COLO829 (cell line): ENCODE measurements at regions not wholly inside any gene's neighbourhood (a gene's known extent, or its start where the extent isn't known, plus 50 kb on each side); places are given as distances from the start of the nearest gene placed in this dataset.
"Not testable (repeated sequence)": the region's sequence is repeated elsewhere in the genome, so short reads cannot be mapped to it uniquely, and the experiment has no call there.

Experiments
- DNase-seq: peaks from one replicate; pipeline ENCODE4 v3.0.0; 2012; ENCODE audit warnings: low spot score

DNA sequence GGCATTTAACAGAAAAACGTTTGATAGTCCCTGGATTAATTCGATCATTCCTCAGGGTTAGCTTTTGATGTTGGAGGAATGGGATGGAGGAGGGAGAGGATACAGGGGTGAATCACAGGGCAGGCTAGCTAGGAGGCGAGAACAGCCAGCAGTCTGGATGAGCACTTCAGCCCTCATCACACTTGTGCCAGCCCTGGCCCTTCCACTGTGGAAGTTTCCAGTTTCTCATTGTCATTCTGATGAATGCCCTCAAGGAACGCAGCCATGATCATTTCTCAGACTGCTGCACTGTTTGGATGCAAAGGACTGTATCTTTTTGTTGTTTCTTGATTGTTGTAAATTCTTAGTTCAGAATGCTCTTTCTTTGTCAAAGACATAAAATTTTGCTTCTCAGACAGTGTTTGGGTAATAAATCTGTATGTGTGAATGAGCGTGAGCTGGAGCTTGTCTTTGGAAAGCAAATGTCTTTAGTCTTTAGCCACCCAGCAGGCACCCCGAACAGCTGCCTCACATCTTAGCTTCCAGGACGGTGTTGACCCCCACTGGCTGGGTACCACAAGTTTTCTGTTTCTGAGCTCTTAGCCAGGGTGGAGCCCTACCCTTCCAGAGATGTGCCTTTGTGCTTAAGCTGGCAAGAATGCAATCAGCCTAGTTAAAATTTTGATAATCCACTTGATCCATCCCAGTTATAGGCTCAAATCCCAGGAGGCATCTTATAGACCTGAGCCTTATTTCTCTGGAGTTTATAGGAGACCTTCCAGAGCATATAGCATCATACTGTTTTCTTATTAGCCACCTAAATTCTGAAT lies 121.1 kb downstream of the PDCD6IP start:
- DNase-seq, result no peak

DNA sequence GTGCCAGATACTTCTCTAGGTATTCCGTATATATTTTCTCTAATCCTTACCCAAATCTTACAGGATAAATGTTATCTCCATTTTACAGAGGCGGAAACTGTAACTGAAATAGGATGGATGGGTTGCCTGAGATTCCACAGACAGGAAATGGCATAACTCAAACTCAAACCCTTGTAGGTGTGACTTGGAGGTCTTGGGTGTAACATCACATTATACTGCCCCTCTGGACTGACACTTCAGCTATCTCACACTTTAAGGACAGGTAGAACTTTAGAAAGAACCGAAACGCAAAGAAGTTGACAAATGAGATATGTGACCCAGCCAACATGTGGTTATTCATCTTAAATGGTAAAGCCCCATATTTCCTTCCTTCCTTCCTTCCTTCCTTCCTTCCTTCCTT lies 122.1 kb downstream of the PDCD6IP start:
- no peak for DNase-seq

DNA sequence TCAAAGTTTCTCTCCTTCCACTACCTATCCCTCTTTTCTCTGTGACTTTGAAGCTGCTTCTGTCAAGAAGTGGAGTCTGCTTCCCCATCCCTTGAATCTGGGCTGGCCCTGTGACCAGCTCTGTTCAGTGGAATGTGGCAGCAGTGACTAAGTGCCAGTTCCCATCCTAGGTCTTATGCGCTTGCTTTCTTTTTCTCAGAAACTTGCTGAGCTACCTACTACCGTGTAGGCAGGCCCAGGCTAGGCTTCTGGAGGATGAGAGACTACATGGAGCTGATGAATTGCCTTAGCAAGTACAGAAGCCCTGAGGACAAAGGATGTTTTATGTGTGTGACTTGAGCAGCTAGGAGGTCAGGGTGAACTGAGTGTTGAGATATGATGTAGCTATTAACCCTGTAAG lies 123.2 kb downstream of the PDCD6IP start:
- DNase-seq, result no peak

- no peak for DNase-seq
These were observed 128.7 kb downstream of the PDCD6IP start for GRCh38 chr3:33926998-33927605.

- DNase-seq, result no peak
These were observed 131.4 kb downstream of the PDCD6IP start for GRCh38 chr3:33929813-33930212.

DNA sequence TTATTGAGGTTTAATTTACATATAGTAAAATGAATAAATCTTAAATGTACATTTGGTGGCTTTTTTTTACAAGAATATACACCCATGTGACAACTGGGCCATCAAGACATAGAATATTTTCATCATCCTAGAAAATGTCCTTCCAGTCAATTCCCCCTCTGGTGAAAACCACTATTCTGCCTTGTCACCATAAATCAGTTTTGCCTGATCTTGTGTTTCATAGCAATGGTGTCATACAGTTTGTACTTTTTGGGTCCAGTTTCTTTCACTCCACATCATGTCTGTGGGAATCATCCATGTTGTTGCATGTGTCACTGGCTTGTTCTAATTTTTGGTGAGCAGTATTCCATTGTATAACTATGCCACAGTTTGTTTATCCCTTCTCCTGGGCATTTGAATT lies 133.1 kb downstream of the PDCD6IP start:
- no peak for DNase-seq

DNA sequence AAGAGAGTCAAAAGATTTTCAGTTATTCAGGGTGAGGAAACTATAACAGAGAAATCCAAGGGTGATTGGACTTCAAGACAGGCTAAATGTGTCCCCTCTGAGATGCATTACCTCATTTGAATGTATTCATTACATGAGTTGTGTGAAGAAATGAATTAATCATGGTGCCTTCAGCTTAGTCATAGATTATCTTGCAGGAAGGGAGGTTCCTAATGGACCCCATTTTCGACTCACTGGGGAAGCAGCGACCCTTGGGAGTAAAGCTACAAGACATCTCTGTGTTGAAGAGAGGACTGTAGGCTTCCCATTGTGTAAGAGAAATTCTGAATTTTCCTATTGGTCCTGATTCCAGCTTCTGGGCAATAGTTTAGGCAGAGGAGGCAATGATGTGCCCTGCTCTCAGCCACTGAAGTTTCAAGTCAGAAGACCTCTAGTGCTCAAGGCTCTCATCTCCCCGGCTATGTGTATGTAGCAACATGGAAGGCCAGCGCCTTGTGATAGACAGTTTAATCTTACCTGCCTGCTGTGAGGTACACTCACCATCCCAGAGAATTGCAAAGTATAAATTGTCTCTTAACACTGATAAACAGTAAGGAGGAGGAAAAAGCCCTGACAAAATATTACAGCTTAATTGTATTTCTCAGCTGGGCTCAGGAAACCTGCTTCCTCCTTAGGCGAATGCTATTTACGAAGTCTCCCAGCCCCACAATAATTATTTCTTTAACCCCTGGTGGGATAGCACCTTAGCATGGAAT lies 133.8 kb downstream of the PDCD6IP start:
- no peak for DNase-seq

- no peak for DNase-seq
These were observed 137.9 kb downstream of the PDCD6IP start for GRCh38 chr3:33936171-33936920.

GRCh38 chr3:33936921-33937525 lies 138.6 kb downstream of the PDCD6IP start:
- DNase-seq, result no peak

- no peak for DNase-seq
These were observed 139.2 kb downstream of the PDCD6IP start for GRCh38 chr3:33937628-33938027.

DNA sequence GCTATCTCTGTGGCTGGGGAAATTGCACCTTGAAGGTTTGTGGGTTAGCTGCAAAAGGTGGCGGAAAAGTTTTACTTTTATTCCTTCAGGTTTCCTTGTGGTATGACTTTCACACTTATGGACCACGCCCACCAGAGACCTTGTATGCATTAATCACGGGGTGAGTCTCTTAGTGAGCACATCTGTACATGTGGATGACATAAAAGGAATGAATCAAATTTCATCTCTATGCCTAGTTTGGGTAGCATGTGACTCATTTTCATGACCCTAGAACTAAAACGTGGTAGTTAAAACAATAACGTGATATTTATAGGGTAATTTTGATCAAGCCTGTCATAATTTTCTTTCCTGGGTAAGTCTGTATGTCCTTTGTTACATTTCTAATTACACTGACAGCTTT lies 141.7 kb downstream of the PDCD6IP start:
- no peak for DNase-seq

- no peak for DNase-seq
These were observed 142.3 kb downstream of the PDCD6IP start for GRCh38 chr3:33940736-33941135.

DNA sequence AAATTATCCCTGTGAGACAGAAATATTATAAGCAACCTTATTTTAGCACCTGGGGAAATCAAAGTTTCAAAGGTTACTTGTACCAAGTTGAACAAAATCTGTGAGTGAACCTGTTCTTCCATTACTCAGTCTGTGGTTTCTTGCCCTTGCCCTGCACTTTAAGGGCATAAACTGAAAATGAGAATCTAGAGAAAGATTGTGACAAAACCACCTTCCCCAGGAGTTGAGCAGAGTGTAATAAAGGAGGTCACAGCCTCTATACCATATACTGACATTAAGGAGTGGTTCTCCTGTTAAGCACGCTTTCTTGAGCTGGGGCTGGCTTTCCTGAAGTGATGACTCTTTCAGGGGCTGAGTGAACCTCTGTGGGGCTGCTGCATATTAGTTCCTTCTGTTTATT lies 143.4 kb downstream of the PDCD6IP start:
- no peak for DNase-seq

DNA sequence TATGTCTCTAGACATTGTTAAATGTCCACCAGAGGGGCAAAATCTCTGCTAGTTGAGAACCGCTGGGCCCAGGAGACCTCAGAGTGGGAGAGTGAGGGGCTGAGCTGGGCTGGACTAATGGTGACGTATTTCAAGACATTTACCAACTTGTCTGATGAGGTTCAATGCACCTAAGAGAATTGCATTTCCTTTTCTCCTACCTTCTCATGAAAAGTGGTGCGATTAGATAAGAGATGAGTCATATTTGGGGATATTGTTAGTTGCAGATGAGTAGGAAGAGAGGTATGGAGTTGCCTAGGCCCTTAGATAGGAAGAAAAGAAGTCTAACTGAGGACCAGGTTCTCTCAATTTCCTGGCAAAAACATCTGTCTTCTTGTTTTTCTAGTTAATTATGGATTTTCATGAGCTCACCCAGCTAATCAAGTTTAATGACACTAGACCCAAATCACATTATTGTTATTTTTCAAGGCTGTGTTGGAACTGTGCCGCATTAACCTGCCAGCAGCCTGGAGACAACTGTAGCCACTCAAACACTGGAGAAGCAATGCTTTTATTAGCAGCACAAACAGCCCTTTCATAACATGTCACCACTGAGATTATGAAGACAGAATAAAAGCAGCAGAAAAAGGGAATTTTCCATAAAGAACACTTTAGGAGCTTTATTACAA lies 144.2 kb downstream of the PDCD6IP start:
- DNase-seq, result no peak

DNA sequence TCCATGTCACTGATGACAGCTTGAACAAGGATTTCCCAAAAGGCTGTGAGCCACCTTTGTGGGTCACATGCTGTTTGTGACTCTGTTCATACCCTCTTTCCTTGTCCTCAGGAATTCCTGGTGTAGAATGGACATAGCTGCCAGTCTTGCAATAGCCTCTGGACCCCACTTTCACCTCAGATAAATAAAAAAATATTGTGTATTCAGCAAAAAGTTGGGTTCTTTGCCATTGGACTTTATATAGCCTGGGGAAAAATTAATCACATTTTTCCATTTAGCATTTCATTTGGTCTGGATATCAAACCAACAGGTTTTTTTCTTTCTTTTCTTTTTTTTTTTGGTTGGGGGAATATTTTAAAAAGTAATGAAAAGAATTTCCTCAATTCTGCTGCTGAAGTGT lies 144.8 kb downstream of the PDCD6IP start:
- DNase-seq, result no peak

- not testable (repeated sequence) for DNase-seq
These were observed 148.2 kb downstream of the PDCD6IP start for GRCh38 chr3:33946612-33947011.

DNA sequence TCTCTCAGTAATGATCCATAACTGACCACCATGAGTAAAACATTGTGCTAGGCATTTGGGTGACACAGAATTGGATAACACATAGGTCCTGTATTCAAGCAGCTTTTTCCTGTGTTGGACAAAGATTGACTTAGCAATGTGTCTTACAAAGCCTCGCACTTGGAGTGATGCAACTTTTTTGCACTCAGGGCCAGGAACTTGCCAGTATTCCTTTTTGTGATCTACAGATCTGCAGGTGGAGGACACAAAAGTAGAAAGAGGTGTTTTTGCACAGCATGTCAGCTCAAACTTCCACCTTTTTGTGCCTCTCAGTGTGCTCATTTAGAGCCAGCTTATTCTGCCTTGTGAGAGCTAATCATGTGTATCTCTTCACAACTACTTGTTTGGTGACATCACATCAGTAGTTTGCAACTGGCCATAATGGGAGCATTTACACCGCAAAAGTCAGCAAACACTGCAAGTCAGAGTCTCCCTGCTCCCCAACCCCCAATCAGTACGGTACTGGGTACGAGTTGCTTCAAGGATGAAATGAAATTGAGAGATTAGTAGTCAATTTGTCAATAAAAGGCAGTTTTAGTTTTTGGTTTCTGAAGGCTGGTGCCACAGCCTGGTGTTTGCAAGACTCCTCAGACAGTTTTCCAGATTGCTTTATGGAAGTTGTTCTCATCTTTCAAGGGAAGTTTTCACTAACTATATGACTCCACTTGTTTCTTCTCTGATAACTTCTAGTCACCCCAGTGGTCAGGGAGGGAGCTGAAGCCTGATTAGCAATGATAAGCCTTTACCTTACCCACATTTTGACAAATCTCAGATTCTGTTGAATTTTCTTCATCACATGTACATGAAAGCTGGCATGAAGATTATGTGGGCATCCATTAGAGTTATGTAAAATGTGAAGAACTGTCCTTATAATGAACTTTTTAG lies 149.1 kb downstream of the PDCD6IP start:
- no peak for DNase-seq

GRCh38 chr3:33949074-33949473 lies 150.6 kb downstream of the PDCD6IP start:
- no peak for DNase-seq

GRCh38 chr3:33954956-33955355 lies 156.5 kb downstream of the PDCD6IP start:
- no peak for DNase-seq

GRCh38 chr3:33956206-33956605 lies 157.8 kb downstream of the PDCD6IP start:
- DNase-seq, result no peak
